GM23248 (cell line): ENCODE measurements at regions not wholly inside any gene's neighbourhood (a gene's known extent, or its start where the extent isn't known, plus 50 kb on each side); places are given as distances from the start of the nearest gene placed in this dataset.

Source experiments
- EZH2 ChIP-seq: fragments of 200-600 bp; sonication (generic); IDR thresholded peaks from 2 replicates; pipeline ENCODE4 v1.6.1; 2018; ENCODE audit warnings: antibody characterized with exemption, mild to moderate bottlenecking; ENCODE audit not compliant: insufficient read depth, poor library complexity, severe bottlenecking
- EZH2phosphoT487 ChIP-seq: fragments of 200-600 bp; sonication (generic); IDR thresholded peaks from 2 replicates; pipeline ENCODE4 v1.6.1; 2018; ENCODE audit warnings: antibody characterized with exemption, moderate library complexity, mild to moderate bottlenecking, low read depth; ENCODE audit not compliant: insufficient read depth

DNA sequence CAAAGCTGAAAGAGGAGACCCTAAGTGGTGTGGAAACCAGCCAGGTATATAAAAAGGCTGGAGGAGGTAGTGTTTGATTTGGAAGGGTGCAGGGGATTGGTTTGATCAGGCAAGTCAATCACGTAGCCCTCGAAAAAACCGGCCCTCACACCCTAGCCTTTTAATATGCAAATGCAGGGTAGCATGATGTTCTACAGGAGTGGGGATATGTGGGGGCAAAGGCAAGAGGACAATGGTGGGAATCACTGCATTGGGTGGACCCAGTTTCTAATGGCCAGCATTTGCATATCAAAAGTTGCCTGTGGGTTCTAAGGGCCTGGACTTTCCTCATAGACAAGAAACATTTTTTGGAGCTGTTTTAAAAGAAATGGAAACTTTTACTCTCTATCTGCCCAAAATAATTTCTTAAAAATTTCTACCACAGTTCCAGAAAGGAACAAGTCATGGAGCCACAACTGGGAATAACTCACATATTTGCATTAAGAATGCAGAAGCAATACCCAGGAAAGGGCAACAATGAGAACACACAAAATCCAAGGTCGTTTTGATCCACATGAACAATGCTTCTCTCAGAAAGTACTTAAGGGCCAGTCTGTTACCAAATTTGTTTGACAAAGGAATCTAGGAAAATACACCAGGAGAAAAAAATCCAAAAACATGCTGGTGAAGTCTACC lies 915.8 kb downstream of the NLGN4Y start:
- no peak for TF ChIP-seq EZH2
- TF ChIP-seq EZH2phosphoT487 = no peak
